K562 (cell line): ENCODE measurements at regions not wholly inside any gene's neighbourhood (a gene's known extent, or its start where the extent isn't known, plus 50 kb on each side); places are given as distances from the start of the nearest gene placed in this dataset.

ENCODE experiments used
- ATAC-seq: fragments of 200-7000 bp; cut with Tn5 transposase; 3 replicates; pipeline ENCODE4 v1.9.1; 2020; ENCODE audit warnings: moderate library complexity
- BruUV-seq: library from RNA; stranded (reverse); fragments of 400-500 nt; replicated peaks from 2 replicates; lab custom pipeline; 2021; lab: Mats Ljungman, UMichigan
- CTCF ChIA-PET: fragments of 300-600 bp; formaldehyde crosslinking; extraction: SDS; loops from one replicate; lab custom pipeline; 2021; ENCODE audit warnings: low intra/inter-chr PET ratio; lab: Yijun Ruan, JAX
- POLR2A ChIA-PET: fragments of 300-600, 350-650 bp; sonication (Branson Sonifier 250); formaldehyde crosslinking; extraction: SDS; loops from one replicate; lab custom pipeline; 2021; ENCODE audit warnings: antibody characterized with exemption, inconsistent platforms; lab: Yijun Ruan, JAX
- DNase-seq, 4 experiments: peaks; one replicate each; pipeline versions ENCODE4 v3.0.0 to v3.0.0-alpha.2; 2011 to 2018; ENCODE audit warnings: low spot score in 3 of 4, mixed read lengths in 3 of 4; ENCODE audit errors: extremely low read depth in 1 of 4
- FAIRE-seq: peaks from 2 replicates; lab custom pipeline; 2011; peaks lifted over from hg19 to GRCh38; lab: Jason Lieb, UNC
- H2AFZ ChIP-seq: 2 replicates; pipeline ENCODE4 v1.6.0; 2011; ENCODE audit warnings: low read depth, low read length, control low read depth, inconsistent platforms
- H3K27ac ChIP-seq: fragments of 200-600 bp; 3 replicates; pipeline ENCODE4 v1.8.0; 2011; ENCODE audit warnings: low read depth, mild to moderate bottlenecking, control low read depth, inconsistent platforms, low read length, moderate library complexity, mixed read lengths; ENCODE audit errors: extremely low read depth
- H3K27me3 ChIP-seq, 2 experiments: fragments of 300-600 bp in 1 of 2; 2 replicates in 1 of 2; 3 replicates in 1 of 2; pipeline versions ENCODE4 v1.6.0 to v1.8.0; 2011; ENCODE audit warnings: inconsistent platforms in 2 of 2, low read length in 2 of 2, mild to moderate bottlenecking in 1 of 2, mixed read lengths in 1 of 2, moderate library complexity in 1 of 2; ENCODE audit not compliant: control insufficient read depth in 2 of 2, insufficient read depth in 2 of 2
- H3K36me3 ChIP-seq: fragments of 300-600 bp; 3 replicates; pipeline ENCODE4 v1.8.0; 2011; ENCODE audit warnings: mild to moderate bottlenecking, low read length, inconsistent platforms; ENCODE audit not compliant: control insufficient read depth, insufficient read depth
- H3K4me1 ChIP-seq, 2 experiments: fragments of 200-600 bp in 1 of 2; replicated peaks in 1 of 2; 2 replicates in 1 of 2; 3 replicates in 1 of 2; pipeline versions ENCODE4 v1.5.1 to v1.8.0; 2011; ENCODE audit warnings: inconsistent platforms in 2 of 2, low read length in 2 of 2, mild to moderate bottlenecking in 1 of 2, mixed read lengths in 1 of 2, moderate library complexity in 1 of 2; ENCODE audit not compliant: control insufficient read depth in 2 of 2, insufficient read depth in 2 of 2
- H3K4me2 ChIP-seq: 2 replicates; pipeline ENCODE4 v1.6.1; 2011; ENCODE audit warnings: low read length, control low read depth, inconsistent platforms, mixed read lengths; ENCODE audit not compliant: insufficient read depth
- H3K4me3 ChIP-seq: fragments of 200-600 bp; sonication (generic), shearing (Covaris generic); 2 replicates; pipeline ENCODE4 v1.5.1; 2016; ENCODE audit warnings: control low read depth, inconsistent platforms
- H3K79me2 ChIP-seq: fragments of 200-600 bp; 3 replicates; pipeline ENCODE4 v1.8.0; 2011; ENCODE audit warnings: low read length, inconsistent platforms; ENCODE audit not compliant: control insufficient read depth, insufficient read depth
- H3K9ac ChIP-seq, 2 experiments: 2 replicates each; pipeline versions ENCODE4 v1.6.0 to v1.6.1; 2011; ENCODE audit warnings: low read depth in 2 of 2, low read length in 2 of 2, control low read depth in 1 of 2, inconsistent platforms in 1 of 2, mild to moderate bottlenecking in 1 of 2, mixed read lengths in 1 of 2; ENCODE audit not compliant: insufficient read depth in 1 of 2
- H3K9me1 ChIP-seq: one replicate; pipeline ENCODE4 v1.6.0; 2011; ENCODE audit warnings: inconsistent platforms, mild to moderate bottlenecking, low read length, moderate library complexity; ENCODE audit not compliant: control insufficient read depth, insufficient read depth
- H3K9me3 ChIP-seq: replicated peaks from 2 replicates; pipeline ENCODE4 v1.5.1; 2011; ENCODE audit warnings: low read depth, low read length, inconsistent platforms; ENCODE audit not compliant: control insufficient read depth, insufficient read depth
- H4K20me1 ChIP-seq: replicated peaks from 2 replicates; pipeline ENCODE4 v1.6.1; 2011; ENCODE audit warnings: low read length, inconsistent platforms, mixed read lengths; ENCODE audit not compliant: control insufficient read depth, insufficient read depth
- CEBPB ChIP-seq: fragments of 450-650 bp; IDR thresholded peaks from 2 replicates; pipeline ENCODE4 v1.6.1; 2016; ENCODE audit warnings: missing genetic modification characterization, missing compliant biosample characterization
- PHF8 ChIP-seq: fragments of 200-600 bp; sonication (generic); IDR thresholded peaks from 2 replicates; pipeline ENCODE4 v1.6.1; 2012; ENCODE audit warnings: mixed run types, mild to moderate bottlenecking, inconsistent platforms, low read length, moderate library complexity, borderline replicate concordance
- PRPF4 ChIP-seq: fragments of 200-400 bp; formaldehyde crosslinking; IDR thresholded peaks from one replicate; pipeline ENCODE4 v1.6.1; 2017; ENCODE audit warnings: low read length, low read depth, mild to moderate bottlenecking; ENCODE audit not compliant: insufficient read depth, poor library complexity, severe bottlenecking
- SRSF3 ChIP-seq: fragments of 200-400 bp; formaldehyde crosslinking; IDR thresholded peaks from 2 replicates; pipeline ENCODE4 v1.6.1; 2016; ENCODE audit warnings: mild to moderate bottlenecking, low read length, moderate library complexity; ENCODE audit not compliant: insufficient read depth
- TBP ChIP-seq: optimal IDR thresholded peaks from 2 replicates; pipeline ENCODE3; 2011; ENCODE audit warnings: low read depth, low read length, improper control_type of control experiment
- YY1 ChIP-seq, 3 experiments: IDR thresholded peaks; 2 replicates each; pipeline ENCODE4 v1.6.1; 2011; ENCODE audit warnings: low read length in 2 of 3, mild to moderate bottlenecking in 2 of 3, moderate library complexity in 2 of 3, borderline replicate concordance in 1 of 3, control low read depth in 1 of 3, low read depth in 1 of 3; ENCODE audit not compliant: insufficient read depth in 3 of 3, insufficient replicate concordance in 2 of 3, control insufficient read depth in 1 of 3, insufficient read length in 1 of 3; ENCODE audit errors: extremely low read depth in 1 of 3
- WGBS: fragments of 100-300 bp; shearing (Covaris generic); methylation state at CpG from one replicate; pipeline ENCODE4 v1.1.6; 2016; ENCODE audit warnings: low coverage, mixed read lengths; ENCODE audit not compliant: insufficient coverage; ENCODE audit errors: missing lambda C conversion rate; 5-methylcytosine and 5-hydroxymethylcytosine counted together
- in situ Hi-C: fragments of 300-500 bp; cut with MboI; formaldehyde crosslinking; loops from 4 replicates; pipeline ENCODE4 v1.15.0; 2018; ENCODE audit warnings: inconsistent platforms, mixed read lengths
- intact Hi-C: fragments of 100-400 bp; cut with micrococcal nuclease; formaldehyde crosslinking; loops from 2 replicates; pipeline ENCODE4 v1.14.2; 2022
- TF ChIP-seq, protein P1 (sequence below): fragments of 250-450 bp; sonication (Bioruptor Pico); IDR thresholded peaks from 2 replicates; pipeline ENCODE4 v1.5.0; 2021
- TF ChIP-seq, protein P2 (sequence below): fragments of 250-450 bp; sonication (Bioruptor Pico); IDR thresholded peaks from 2 replicates; pipeline ENCODE4 v1.8.0; 2022; ENCODE audit warnings: moderate library complexity, mild to moderate bottlenecking, inconsistent platforms

DNA sequence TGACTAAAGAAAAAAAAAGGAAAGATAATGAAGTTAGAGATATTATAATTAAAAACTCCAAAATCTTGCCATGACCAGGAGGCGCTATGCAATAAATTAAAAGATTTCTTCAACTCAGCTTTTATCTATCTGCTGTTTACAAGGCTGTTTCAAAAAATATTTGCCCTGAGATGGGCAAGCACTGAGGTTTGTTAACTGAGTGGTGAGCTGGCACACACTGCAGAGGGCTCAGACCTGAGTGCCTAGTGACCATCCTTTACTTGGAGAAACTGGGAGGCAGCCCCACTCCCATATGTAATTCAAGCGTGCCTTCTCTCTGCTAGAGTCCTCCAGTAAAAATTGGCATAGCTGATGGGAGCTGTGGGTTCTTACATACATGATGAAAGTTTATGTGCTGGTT lies 198.7 kb upstream of the TBC1D5 start:
- WGBS: 0% methylated on average over 2 of the region's 2 CpGs
- ATAC-seq (no peak), DNase-seq (no peak), FAIRE-seq (no peak)
- Histone ChIP-seq H3K4me3 (no peak overlapping the region), H2AFZ (no peak overlapping the region), H3K9me3 (no peaks in the 10 kb centered on the region), H3K79me2 (no peaks in the 10 kb centered on the region), H3K4me1 (peaks cover 0 to 4% of the 10 kb centered on the region in 2 experiments; a peak in 2 of 5 replicates), H3K27ac (no peak overlapping the region), H3K9me1 (no peaks in the 10 kb centered on the region), H3K27me3 (peaks cover 3 to 9% of the 10 kb centered on the region in 2 experiments; a peak in 3 of 5 replicates), H3K36me3 (no peaks in the 10 kb centered on the region), H3K9ac (no peak overlapping the region), H4K20me1 (0 out of 2 replicates have a peak, but pooled peaks cover 3% of the 10 kb centered on the region), H3K4me2 (no peak overlapping the region)
- in situ Hi-C loops (no loop called here), intact Hi-C loops (no loop called here)
- BruUV-seq: no TSS peak
- TF ChIP-seq, protein P1, sequence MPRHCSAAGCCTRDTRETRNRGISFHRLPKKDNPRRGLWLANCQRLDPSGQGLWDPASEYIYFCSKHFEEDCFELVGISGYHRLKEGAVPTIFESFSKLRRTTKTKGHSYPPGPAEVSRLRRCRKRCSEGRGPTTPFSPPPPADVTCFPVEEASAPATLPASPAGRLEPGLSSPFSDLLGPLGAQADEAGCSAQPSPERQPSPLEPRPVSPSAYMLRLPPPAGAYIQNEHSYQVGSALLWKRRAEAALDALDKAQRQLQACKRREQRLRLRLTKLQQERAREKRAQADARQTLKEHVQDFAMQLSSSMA (CRISPR knock-in tag): no peak
- TF ChIP-seq PRPF4: no peak
- CTCF ChIA-PET: no interaction called here
- POLR2A ChIA-PET: no interaction called here

DNA sequence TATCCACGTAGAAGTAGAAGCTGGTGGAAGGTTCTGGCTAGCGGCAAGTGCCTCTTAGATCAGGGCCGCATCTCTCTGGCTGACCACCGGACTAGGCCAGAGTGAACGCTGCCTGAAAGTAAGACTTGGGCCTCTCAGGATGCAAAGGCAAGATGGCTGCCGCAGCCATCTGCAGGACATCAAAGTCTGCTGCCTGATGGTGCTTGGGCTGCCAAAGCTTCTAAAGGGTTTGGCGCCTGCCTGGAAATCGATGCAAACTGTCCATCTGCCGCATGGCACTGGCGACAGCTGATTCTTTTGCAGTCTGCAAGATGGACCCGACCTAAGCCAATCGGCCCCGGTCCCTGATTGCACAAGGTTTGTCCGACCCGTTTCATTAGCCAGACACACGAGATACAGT lies 196.7 kb upstream of the TBC1D5 start:
- in situ Hi-C loops: no loop called here
- no peaks in the 10 kb centered on the region for H3K9me1 ChIP-seq
- no TSS peak for BruUV-seq
- FAIRE-seq (no peak), DNase-seq (no peak), ATAC-seq (peak; percentile 59)
- no peak overlapping the region for H3K27ac ChIP-seq
- 11% methylated on average over 16 of the region's 16 CpGs for WGBS
- no peak overlapping the region for H2AFZ ChIP-seq
- H3K79me2 ChIP-seq: no peaks in the 10 kb centered on the region
- H4K20me1 ChIP-seq: 0 out of 2 replicates have a peak, but pooled peaks cover 3% of the 10 kb centered on the region
- H3K36me3 ChIP-seq: no peaks in the 10 kb centered on the region
- no peak overlapping the region for H3K9ac ChIP-seq
- no peaks in the 10 kb centered on the region for H3K4me1 ChIP-seq
- H3K27me3 ChIP-seq: peaks cover 3 to 9% of the 10 kb centered on the region in 2 experiments; a peak in 3 of 5 replicates
- TF ChIP-seq PHF8 (no peak), YY1 (IDR thresholded peaks at IDR 0.05; ENCODE audit: borderline replicate concordance in 1 of 3, control insufficient read depth in 1 of 3, extremely low read depth in 1 of 3, insufficient read depth in 3 of 3, insufficient read length in 1 of 3, insufficient replicate concordance in 2 of 3, low read depth in 1 of 3, low read length in 2 of 3) (peak in 2 of 3 experiments; percentile 32 to 73), CEBPB (tag) (0 out of 2 replicates have a peak, but pooled peaks have one; percentile 16), SRSF3 (no peak), TBP (no peak)
- TF ChIP-seq, protein P2, sequence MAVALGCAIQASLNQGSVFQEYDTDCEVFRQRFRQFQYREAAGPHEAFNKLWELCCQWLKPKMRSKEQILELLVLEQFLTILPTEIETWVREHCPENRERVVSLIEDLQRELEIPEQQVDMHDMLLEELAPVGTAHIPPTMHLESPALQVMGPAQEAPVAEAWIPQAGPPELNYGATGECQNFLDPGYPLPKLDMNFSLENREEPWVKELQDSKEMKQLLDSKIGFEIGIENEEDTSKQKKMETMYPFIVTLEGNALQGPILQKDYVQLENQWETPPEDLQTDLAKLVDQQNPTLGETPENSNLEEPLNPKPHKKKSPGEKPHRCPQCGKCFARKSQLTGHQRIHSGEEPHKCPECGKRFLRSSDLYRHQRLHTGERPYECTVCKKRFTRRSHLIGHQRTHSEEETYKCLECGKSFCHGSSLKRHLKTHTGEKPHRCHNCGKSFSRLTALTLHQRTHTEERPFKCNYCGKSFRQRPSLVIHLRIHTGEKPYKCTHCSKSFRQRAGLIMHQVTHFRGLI (CRISPR knock-in tag): no peak
- ChIA-PET CTCF (no interaction called here), POLR2A (no interaction called here)
- H3K4me2 ChIP-seq: no peak overlapping the region
- intact Hi-C loops: no loop called here
- H3K4me3 ChIP-seq: no peak overlapping the region
- H3K9me3 ChIP-seq: no peaks in the 10 kb centered on the region
